GM19043 (cell line): ENCODE measurements at regions not wholly inside any gene's neighbourhood (a gene's known extent, or its start where the extent isn't known, plus 50 kb on each side); places are given as distances from the start of the nearest gene placed in this dataset.

Experiments
- ATAC-seq: cut with Tn5 transposase; IDR thresholded peaks from one replicate; pipeline ENCODE4 v1.9.1; 2021; ENCODE audit warnings: low read depth; ENCODE audit not compliant: unreplicated experiment

DNA sequence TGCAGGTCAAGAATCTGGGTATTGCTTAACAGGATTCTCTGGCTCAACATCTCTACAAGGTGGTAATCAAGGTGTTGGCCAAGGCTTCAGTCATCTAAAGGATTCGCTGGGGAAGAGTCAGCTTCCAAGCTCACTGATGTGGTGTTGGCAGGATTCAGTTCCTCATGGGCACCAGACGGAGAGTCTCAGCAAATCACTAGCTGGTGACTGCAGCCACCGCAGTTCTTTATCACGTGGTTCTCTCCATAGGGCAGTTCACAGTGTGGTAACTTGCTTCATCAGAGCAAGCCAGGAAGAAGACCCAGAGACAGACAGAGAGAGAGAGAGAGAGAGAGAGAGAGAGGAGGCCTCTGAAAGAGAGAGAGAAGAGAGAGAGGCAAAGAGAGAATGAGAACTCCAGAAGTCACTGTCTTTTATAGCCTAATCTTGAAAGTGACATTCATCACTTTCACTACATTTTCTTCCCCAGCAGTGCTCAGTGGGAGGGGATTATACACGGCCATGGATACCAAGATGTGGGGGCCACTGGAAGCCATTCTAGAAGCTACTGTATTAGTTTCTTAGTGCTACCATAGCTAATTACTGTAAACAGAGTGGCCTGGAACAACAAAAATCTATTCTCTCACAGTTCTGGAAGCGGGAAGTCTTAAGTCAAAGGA, 109.2 kb upstream of the SMIM23 start:
- no peak for ATAC-seq

DNA sequence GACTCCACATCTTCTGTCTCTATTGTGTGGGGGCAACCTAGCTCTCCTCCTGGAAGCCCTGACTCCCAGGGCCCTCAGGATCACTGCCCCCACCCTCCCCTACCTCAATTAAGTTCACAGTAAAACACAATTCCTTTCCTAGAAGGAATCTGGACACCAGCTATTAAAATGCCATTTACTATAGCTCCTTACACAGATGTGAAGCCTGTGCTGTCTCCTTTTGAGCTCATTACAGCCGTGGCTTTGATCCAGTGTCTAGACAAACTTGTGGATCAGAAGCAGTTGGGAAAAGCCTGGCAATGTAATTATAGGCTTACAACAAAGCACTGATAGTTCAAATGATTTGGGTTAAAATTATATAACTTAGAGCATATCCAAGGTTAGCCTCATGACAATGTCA, 107.0 kb upstream of the SMIM23 start:
- ATAC-seq: no peak

DNA sequence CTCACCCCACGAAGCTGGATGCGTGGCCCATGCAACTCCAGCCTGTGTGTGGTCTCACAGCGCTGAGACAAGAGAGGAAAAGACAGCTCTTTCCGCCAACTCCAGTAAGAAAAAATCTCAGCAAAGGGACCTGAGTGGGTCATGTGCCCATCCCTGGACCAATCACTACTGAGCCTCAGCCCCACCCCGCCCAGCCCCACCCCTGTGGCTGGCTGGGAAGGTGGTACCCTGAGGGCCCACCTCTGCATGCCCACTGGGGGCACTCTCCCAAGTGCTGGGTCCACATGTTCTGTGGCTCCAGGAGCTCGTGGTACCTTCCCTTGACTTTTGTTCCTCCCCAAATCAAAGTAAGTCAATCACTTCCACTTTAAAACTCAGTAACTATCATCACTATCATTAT, 105.1 kb upstream of the SMIM23 start:
- ATAC-seq: no peak

DNA sequence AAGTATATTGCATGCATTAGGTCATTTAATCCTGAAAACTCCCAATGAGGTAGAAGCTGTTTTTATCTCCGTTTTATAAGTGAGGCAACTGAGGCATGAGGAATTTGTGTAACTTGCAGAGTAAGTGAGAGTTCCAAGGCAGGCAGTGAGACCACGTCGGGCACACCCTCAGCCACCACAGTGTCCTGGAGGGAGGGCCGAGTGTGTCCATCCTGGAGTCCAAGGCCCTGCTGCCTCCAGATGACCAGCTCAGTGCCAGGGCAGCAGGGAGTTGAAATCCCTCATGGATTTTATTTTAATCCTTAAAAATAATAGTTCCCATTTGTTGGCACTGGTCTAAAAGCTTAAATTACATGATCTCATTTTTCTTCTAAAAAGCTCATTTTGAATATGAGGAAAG, 104.6 kb upstream of the SMIM23 start:
- ATAC-seq: no peak

DNA sequence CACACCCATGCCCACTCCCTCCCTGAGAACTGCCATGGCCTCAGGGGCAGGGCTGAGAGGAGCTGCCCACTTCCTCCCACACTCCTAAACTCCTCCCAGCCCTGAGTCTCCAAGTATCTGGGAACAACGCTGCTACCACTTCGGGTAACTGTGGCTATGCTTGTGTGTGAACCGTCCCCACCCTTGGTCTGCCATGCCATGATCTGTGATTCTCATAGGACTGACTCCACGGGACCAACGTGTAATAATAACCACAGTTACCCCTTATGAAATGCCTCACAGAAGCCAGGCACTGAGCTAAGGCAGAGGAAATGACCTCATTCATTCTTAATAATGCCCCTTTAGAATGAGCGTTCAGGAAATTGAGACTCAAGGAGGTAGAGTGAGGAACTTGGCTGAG, 103.9 kb upstream of the SMIM23 start:
- no peak for ATAC-seq

DNA sequence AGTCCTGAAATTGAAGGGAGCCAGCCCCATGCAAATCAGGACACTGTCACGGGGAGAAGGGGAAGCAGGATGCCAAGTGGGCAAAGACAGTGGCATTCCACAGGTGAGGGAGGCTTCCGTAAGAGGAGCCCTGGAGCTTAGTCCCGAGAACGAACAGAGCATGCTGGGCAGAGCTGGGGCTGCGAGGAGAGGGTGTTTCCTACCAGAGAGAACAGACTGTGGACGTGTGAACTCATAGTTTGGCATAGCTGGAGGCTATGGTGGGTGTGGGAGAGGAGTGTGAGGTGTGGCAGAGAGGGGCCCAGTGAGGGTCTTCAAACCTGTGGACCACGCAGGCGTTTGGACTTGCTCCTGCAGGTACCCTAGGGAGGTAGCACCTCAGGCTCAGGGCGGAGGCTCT, 102.8 kb upstream of the SMIM23 start:
- no peak for ATAC-seq

DNA sequence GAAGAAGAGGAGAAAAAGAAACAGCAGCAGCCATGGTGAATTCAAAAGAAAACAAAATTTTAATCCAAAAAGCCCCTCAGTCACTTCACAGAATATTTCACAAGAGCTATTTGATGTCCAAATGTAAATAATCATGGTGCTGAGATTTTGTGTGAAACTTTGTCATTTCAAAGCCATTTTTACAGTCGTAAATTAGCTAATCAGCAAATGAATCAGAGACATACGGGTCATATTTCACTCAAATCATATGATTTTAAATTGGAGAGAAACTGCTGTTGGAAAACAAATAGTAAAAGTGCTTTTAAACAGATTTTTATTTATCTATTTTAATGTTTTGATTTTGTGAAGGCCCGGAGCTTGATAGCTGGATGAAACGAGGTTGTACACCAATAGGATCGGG, 101.4 kb upstream of the SMIM23 start:
- no peak for ATAC-seq

DNA sequence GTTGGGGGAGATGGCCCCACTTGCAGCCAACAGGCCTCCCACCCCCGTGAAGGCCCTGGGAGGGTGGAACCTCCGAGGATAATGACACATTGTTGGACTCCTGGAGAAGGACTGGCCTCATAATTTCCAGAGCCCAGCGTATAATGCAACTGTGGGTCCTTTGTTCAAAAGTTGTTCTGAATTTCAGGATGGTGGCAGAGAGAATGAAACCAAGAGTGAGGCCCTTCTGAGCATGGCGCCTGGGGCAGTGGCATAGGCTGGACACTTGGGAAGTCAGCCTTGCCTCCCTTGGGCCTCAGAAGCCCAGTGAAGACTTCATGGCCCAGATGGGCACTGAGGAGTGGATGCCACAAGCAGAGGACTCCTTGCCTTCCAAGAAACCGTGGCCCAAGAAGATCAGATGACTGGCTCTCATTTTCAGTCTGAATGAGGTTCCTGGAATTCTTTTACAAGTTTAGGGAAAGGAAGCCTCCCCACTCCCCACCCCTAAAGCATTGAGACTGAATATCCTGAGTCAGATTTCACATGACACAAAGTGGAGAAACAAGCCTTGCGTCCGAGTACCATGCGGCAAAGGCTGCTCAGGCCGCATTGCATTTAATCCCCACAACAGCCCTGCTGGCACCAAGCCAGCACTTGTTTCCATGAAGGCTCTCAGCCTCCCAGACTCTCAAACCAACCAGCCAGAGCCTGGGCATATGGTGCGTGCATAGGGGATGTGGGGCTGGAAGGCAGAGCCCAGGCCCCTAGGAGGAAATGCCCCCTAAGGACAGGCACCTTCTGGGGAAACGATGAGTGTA, 96.7 kb upstream of the SMIM23 start:
- ATAC-seq: no peak

DNA sequence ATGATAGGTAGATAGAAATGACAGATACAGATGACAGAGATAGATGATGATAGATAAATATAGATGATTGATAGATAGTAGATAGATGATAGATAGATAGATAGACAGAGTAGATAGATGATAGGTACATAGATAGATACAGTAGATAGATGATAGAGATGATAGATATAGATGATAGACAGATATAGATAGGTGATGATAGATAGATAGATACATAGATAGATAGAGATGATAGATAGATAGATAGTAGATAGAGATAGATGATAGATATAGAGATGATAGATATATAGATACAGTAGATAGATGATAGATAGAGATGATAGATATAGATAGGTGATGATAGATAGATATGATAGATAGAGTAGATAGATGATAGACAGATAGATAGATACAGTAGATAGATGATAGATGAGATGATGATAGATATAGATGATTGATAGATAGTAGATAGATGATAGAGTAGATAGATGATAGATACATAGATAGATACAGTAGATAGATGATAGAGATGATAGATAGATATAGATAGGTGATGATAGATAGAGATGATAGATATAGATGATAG, 95.7 kb upstream of the SMIM23 start:
- no peak for ATAC-seq

DNA sequence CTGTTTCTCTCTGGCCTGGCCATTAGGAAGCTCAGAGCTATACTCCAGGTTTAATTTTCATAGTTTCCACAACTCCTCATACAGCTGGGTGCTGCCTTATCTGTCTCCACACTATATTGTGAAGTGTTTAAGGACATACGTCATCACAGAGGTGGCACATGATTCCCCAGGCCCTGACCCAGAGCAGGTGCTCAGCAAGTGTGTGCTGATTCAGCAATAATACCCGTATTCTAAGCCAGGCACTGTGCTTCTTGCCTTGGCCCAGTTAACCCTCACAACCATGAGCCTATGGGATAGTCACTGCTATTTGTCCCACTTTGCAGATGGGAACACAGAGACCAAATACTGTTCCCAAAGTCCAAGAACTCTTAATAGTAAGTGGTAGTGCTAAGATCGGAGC, 93.5 kb upstream of the SMIM23 start:
- ATAC-seq: no peak

DNA sequence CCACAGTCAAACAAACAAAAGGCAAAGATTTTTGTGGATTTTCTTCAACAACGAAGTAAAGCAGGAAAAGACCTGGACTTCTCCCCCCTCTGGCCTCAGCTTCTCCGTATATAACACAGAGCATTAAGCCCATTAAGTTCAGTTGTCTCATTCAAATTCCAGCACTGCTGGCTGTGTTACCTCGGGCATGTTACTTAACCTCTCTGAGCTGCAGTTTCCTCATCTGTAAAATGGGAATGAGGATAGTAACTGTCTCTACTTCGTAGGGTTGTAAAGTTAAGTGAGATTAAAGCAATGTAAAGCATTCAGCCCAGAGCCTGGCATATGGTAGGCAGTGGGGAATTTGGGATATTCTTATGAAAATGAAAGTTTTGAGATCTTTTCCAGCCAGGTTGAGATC, 92.7 kb upstream of the SMIM23 start:
- ATAC-seq: no peak

DNA sequence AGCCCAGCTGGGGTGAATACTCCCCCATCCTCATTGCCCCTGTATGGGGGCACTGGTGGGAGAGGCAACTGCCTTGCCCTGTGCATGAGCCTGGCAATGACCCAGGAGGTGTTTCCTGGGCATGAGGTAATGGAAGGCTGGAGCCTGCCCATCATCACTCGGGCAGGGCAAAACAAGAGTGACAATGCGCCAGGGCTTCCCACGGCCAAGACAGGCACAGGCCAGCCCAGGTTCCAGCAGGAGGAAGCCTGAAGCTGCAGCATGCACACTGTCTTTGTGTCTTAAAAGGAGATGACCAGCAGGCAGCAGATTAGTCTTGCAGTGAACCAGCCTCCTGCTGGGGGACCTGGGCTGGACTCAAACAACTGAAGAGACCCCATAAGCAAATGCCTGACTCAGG, 92.2 kb upstream of the SMIM23 start:
- ATAC-seq: no peak

DNA sequence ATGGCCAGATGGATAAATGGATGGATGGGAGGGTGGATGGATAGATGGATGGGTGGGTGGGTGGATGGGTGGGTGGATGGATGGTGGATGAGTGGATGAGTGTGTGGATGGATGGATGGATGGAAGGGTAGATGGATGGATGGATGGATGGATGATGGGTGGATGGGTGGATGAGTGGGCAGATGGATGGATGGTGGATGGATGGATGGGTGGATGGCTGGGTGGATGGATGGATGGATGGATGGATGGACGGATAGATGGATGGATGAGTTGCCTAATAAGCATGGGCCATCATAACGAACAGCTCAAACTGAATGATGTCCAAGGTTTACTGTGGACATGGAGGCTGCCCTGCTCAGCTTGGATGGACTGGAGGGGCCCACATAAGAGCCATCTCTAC, 89.8 kb upstream of the SMIM23 start:
- ATAC-seq: no peak

DNA sequence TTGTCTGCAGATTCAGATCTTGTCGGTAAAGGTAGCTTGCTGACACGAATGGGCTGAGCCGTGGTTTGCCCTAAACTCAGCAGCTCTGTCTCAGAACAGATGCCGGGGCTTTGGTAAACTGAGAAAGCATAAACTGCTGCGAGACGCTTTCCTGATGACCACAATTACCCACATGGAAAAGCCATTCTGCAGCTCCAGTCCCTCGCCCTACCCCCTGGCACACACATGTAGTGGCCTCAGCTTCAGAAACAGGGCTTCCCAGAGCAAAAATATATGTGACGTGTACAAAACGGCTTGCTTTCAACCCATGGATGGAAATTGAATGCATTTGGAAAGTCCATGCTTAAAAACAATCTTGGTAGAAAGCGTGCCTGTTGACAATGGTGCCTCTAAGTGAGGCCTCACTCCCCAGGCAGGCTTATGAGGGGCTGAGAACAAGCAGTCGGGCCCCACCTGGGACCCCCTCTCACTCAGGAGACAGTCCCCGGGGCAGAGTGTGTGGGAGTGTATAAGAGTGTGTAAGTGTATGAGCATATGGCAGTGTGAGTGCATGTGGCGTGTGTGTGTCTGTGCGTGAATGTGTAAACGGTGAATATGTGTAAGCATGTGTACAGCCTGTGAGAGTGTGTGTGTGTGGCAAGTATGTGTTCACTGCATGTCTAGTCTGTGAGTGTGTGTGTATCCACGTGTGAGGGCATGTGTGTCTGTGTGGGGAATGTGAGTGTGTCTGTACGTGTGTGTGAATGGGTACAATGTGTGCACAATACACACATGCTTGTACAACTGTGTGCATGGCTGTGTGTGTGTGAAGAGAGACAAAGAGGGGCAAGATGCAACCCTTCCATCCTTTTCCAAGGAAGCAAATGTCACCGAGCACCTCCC, 88.2 kb upstream of the SMIM23 start:
- ATAC-seq: no peak

DNA sequence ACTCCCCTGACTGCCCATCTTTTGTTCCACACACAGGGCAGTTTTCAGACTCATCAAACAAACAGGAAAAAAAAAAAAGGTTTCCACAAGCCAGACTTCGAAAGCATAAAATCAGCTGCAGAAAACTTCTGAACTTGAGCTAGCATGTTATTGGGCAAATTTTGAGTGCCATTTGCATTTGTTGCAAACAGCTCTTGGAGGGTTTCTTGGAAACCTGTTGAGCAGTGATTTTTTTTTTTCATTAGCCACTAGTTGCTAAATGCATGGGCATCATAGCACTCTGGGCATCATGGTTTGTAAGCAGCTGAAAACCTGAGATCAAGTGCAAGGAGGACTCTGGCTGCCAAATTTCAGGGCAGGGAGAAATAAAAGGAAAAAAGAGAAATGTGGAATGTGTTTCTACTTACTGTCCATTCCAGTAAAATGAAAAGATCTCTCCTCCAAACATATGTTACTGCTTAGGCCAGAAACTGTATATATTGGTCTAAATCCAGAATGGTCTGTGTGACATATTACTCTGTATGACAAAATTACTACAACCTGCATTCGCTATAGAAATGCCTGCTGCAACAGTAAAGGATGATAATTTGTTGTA, 85.2 kb upstream of the SMIM23 start:
- ATAC-seq: no peak

DNA sequence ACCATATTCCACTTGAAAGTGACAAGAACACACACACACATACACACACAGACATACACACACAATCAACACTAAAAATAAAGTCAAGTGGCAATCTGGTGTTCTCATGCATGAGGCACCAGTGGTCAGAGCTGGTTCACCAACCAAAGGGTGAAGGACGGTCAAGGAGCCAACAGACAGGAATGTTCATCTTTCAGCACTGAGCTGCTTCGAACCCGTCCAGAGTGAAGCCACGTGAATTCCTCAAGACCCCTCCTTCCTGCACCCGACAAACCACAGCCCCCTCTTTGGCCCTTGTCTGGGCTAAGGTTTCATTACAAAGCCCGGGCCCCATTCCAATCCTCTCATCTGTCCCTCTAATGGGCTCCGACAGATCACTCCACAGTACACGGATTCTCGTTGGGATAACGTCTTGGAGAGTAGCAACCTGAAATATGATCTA, 84.5 kb upstream of the SMIM23 start:
- no peak for ATAC-seq

DNA sequence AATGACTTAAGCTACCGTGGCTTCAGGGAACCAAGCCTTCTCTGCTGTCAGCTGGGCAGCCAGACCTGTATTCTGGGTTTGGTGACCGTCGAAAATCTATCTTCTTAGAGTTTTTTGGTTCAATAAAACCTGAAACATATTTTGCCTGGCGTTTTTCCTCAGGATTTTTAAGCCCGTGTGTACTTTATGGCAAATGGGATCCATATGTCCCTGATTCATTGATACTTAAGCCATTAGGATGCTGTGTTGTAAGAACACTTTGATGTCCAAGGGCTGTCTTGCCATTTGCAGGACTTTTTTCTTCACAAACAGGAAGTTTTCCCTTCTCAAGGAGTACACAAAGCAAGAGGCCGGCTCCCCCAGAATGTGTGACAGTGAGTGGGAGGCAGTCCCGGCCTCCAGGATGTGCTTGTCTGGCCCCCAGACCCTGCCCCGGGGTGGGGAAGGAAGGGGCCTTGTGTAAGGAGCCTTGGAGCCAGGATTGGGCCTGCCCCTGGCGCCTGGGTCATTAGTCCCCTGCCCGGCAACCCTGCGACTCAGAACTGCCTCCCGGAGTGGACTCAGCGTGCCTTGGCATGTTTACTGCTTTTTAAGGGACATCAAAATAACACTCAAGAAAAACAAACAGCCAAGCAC, 83.4 kb upstream of the SMIM23 start:
- ATAC-seq: no peak

DNA sequence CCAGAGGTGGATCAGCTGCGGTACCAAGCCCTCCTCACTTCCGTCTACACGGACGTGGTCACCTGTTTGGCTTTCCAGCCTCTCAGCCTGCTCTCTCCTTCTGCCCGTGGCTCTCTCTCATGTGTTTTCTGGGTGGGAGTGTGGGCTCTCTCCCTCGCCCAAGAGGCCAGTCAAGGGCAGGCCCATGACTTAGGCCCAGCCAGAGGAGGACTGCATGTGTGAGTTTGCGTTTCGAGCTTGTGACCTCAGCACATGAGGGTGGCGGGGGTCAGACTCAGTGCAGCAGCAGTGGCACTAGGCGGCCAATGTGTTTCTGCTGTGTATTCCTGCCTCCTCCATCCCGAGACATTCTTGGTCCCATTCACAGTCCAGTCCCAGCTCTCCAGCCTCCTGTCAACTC, 82.5 kb upstream of the SMIM23 start:
- no peak for ATAC-seq

DNA sequence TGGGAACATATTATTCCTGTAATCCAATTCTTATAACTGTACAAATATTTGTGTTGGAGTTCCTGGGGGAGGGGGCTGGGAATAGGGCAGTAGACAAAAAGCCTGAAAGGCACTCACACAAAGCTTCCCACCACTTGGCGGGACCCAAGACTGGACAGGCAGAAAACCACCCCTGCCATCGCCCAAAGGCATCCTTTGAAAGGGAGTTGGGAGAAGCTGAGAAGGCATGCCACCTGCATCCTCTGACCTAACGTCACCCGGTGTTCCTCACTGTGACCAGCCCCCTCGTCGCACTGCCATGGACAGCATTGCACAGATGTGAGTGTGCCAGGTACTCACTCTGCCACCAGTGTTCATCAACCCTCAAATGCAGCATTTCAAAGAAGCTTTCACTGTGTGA, 80.6 kb upstream of the SMIM23 start:
- ATAC-seq: no peak

DNA sequence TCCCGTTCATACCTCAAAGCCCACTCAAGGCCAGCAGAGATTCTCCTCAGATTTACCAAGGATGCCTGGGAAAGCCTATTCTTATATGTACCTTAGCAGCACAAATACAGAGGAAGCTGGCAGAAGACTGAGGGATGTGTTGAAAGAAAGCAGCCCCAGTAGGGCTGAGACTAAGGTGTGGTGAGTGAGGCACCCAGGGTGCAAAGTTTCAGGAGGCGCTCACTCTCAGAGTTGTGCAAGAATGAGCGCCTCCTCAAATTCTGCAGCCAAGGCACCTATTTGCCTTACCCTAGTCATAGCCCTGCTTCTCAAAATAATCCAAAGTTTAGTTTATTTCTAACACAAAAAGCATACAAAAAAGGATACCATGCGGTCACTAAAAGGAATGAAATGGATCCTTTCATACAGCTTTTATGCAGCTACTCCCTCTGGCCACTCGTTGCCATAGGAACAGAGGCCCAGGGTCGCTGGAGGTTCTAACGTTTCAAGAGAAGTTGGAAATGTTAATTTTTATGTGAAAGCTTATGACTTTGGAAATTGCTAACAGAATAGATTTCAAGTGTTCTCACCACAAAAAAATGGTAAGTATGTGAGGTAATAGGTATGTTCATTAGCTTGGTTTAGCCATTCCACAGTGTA, 79.7 kb upstream of the SMIM23 start:
- no peak for ATAC-seq
